Stomach (tissue), 4 donors: ENCODE measurements at regions not wholly inside any gene's neighbourhood (a gene's known extent, or its start where the extent isn't known, plus 50 kb on each side); places are given as distances from the start of the nearest gene placed in this dataset.

ENCODE experiments used
- EP300 ChIP-seq: sonication (generic); formaldehyde crosslinking; IDR thresholded peaks from one replicate; pipeline ENCODE4 v1.6.1; 2017; ENCODE audit warnings: antibody characterized with exemption
- POLR2A ChIP-seq, 4 donors: fragments of 450-650 bp; IDR thresholded peaks; one replicate each; pipeline ENCODE4 v1.6.1; 2016; ENCODE audit warnings: antibody characterized with exemption in 4 of 4, control low read depth in 2 of 4, mild to moderate bottlenecking in 1 of 4, moderate library complexity in 1 of 4
- TF ChIP-seq, protein P1 (sequence below), 7 experiments: fragments of 450-650 bp in 4 of 7; fragments of 200-600 bp in 3 of 7; sonication (generic) in 3 of 7; IDR thresholded peaks; one replicate each; pipeline ENCODE4 v1.5.1; 2016 to 2019; ENCODE audit warnings: antibody characterized with exemption in 7 of 7, control low read depth in 2 of 7, mild to moderate bottlenecking in 1 of 7

DNA sequence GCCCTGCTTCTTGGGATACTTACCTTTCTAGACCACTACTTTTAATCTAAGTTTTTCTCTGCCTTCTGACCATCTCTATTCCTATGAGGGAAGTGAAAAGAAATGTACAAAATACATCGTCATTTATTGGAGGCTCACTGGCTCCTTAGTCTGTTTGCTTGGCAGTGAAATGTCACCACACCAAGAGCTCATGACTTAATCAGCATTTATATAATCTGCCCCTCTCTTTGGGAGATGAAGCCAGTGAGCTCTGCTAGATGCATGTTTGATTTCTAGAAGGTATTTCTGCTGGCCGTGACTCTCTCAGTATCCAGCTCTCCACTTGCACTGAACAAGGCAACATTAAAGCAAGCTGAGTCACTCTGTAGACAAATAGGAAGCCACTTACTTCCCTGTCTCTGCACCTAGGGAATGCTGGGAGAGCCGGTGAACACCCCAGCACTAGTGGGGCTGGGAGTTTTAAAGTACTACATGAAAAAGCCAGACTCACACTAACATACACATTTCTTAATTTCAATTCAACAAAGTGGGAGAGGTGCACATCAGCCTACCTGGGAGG is 79.1 kb downstream of the MID1IP1 start:
- TF ChIP-seq, protein P1, sequence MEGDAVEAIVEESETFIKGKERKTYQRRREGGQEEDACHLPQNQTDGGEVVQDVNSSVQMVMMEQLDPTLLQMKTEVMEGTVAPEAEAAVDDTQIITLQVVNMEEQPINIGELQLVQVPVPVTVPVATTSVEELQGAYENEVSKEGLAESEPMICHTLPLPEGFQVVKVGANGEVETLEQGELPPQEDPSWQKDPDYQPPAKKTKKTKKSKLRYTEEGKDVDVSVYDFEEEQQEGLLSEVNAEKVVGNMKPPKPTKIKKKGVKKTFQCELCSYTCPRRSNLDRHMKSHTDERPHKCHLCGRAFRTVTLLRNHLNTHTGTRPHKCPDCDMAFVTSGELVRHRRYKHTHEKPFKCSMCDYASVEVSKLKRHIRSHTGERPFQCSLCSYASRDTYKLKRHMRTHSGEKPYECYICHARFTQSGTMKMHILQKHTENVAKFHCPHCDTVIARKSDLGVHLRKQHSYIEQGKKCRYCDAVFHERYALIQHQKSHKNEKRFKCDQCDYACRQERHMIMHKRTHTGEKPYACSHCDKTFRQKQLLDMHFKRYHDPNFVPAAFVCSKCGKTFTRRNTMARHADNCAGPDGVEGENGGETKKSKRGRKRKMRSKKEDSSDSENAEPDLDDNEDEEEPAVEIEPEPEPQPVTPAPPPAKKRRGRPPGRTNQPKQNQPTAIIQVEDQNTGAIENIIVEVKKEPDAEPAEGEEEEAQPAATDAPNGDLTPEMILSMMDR (IDR thresholded peaks at IDR 0.05) = no peak
- TF ChIP-seq POLR2A (IDR thresholded peaks at IDR 0.05) = no peak
- no peak for TF ChIP-seq EP300
